HL-60 (cell line): ENCODE measurements at regions not wholly inside any gene's neighbourhood (a gene's known extent, or its start where the extent isn't known, plus 50 kb on each side); places are given as distances from the start of the nearest gene placed in this dataset.

Experiments used
- DNase-seq, 2 experiments: peaks; one replicate each; pipeline ENCODE4 v3.0.0-alpha.2; 2010 to 2020; ENCODE audit warnings: low read depth in 1 of 2, low spot score in 1 of 2
- H3K27ac ChIP-seq: fragments of 250-450 bp; sonication (Bioruptor Pico); replicated peaks from 2 replicates; pipeline ENCODE4 v1.5.1; 2020; ENCODE audit warnings: mild to moderate bottlenecking, moderate library complexity
- H3K27me3 ChIP-seq: fragments of 250-450 bp; sonication (Bioruptor Pico); 2 replicates; pipeline ENCODE4 v1.5.1; 2021; ENCODE audit warnings: mild to moderate bottlenecking, moderate library complexity; ENCODE audit not compliant: insufficient read depth, poor library complexity, severe bottlenecking
- H3K4me3 ChIP-seq: replicated peaks from 2 replicates; pipeline ENCODE4 v1.5.1; 2011; ENCODE audit warnings: mild to moderate bottlenecking, control low read depth, low read length; ENCODE audit not compliant: insufficient read depth
- CTCF ChIP-seq: IDR thresholded peaks from one replicate; pipeline ENCODE4 v1.5.1; 2011; ENCODE audit warnings: low read length, control low read depth, inconsistent platforms; ENCODE audit not compliant: insufficient read depth
- GABPA ChIP-seq: IDR thresholded peaks from 2 replicates; pipeline ENCODE4 v1.6.1; 2012; ENCODE audit warnings: low read depth
- POLR2AphosphoS5 ChIP-seq: IDR thresholded peaks from 2 replicates; pipeline ENCODE4 v1.6.1; 2012; ENCODE audit warnings: low read depth
- REST ChIP-seq: IDR thresholded peaks from 2 replicates; pipeline ENCODE4 v1.6.1; 2012; ENCODE audit warnings: low read depth; ENCODE audit not compliant: insufficient replicate concordance
- SPI1 ChIP-seq: IDR thresholded peaks from 2 replicates; pipeline ENCODE4 v1.6.1; 2012; ENCODE audit warnings: low read depth, mild to moderate bottlenecking, borderline replicate concordance

GRCh38 chrX:34294665-34295064 lies 162.6 kb upstream of the FAM47A start:
- TF ChIP-seq GABPA (no peak), POLR2AphosphoS5 (no peak), SPI1 (no peak), CTCF (no peak), REST (no peak)
- H3K27me3 ChIP-seq, result no peaks in the 10 kb centered on the region
- no peak overlapping the region for H3K4me3 ChIP-seq
- no peak for DNase-seq
- H3K27ac ChIP-seq, result no peak overlapping the region

GRCh38 chrX:34288782-34289181 lies 156.7 kb upstream of the FAM47A start:
- TF ChIP-seq REST, result no peak
- DNase-seq, result no peak
- Histone ChIP-seq H3K27me3 (peaks cover 3% of the 10 kb centered on the region), H3K27ac (no peak overlapping the region), H3K4me3 (no peak overlapping the region)

DNA sequence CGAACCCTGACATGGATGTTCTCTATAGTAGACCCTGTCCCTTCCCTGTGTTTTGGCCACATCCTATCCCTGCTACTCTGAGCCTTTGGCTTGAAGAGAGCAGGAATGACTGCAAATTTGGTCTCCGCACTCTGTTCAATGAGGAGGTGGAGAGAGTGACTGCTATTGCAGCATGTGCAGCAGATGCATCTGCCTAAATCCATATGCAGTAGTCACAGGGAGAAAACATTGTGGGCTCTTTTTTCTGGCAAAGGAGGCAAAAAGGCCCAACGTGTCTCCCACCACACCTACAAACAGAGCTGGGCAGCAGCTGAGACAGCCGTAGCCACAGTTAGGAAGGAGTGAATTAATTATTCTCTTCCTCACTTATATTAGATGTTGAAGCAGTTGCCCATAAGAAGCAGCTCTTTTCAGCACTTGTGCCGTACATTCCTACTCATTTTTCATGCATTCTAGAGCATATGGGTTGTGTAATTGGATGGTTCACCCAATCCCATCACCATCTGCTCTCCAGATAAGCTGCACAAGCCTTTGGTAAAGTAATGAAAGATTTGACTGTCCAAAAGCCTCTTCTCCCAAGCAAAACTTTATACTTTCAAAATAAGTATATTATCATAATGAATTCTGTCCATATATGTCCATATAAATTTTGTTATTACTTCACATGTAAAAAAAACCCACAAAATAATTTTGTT lies 147.9 kb upstream of the FAM47A start:
- peaks cover 9% of the 10 kb centered on the region for H3K27me3 ChIP-seq
- TF ChIP-seq GABPA (no peak), CTCF (no peak), REST (no peak), POLR2AphosphoS5 (no peak), SPI1 (no peak)
- no peak overlapping the region for H3K4me3 ChIP-seq
- no peak overlapping the region for H3K27ac ChIP-seq
- DNase-seq, result no peak

GRCh38 chrX:34275699-34276098 lies 143.6 kb upstream of the FAM47A start:
- DNase-seq, result no peak

More at GRCh38 chrX:34275699-34276098, 143.6 kb upstream of the FAM47A start:
- no peak for TF ChIP-seq POLR2AphosphoS5
- no peak for TF ChIP-seq REST
- no peak for TF ChIP-seq SPI1
- TF ChIP-seq GABPA, result no peak
- no peak for TF ChIP-seq CTCF
- no peak overlapping the region for H3K4me3 ChIP-seq
- peaks cover 4% of the 10 kb centered on the region for H3K27me3 ChIP-seq
- H3K27ac ChIP-seq, result no peak overlapping the region
